HG03097 (cell line): ENCODE measurements at regions not wholly inside any gene's neighbourhood (a gene's known extent, or its start where the extent isn't known, plus 50 kb on each side); places are given as distances from the start of the nearest gene placed in this dataset.

ENCODE experiments used
- ATAC-seq: cut with Tn5 transposase; IDR thresholded peaks from one replicate; pipeline ENCODE4 v1.9.1; 2021; ENCODE audit not compliant: unreplicated experiment, low FRiP score

- no peak for ATAC-seq
Observed at GRCh38 chr2:121955426-121955825, 200.0 kb downstream of the TSN start.

GRCh38 chr2:121955872-121956271, 200.4 kb downstream of the TSN start:
- ATAC-seq, result no peak

GRCh38 chr2:121960251-121960650, 204.8 kb downstream of the TSN start:
- no peak for ATAC-seq

GRCh38 chr2:121961761-121962160, 206.3 kb downstream of the TSN start:
- no peak for ATAC-seq

- no peak for ATAC-seq
Observed at GRCh38 chr2:121965661-121966060, 210.2 kb downstream of the TSN start.

GRCh38 chr2:121966663-121967062, 211.2 kb downstream of the TSN start:
- no peak for ATAC-seq

GRCh38 chr2:121969166-121969565, 213.7 kb downstream of the TSN start:
- no peak for ATAC-seq

- no peak for ATAC-seq
Observed at GRCh38 chr2:121969766-121970639, 214.6 kb downstream of the TSN start.

GRCh38 chr2:121972203-121972602, 216.8 kb downstream of the TSN start:
- no peak for ATAC-seq

- ATAC-seq, result peak; percentile 98
Observed at GRCh38 chr2:121974897-121975661, 219.6 kb downstream of the TSN start.

GRCh38 chr2:121976926-121977325, 221.5 kb downstream of the TSN start:
- ATAC-seq, result no peak

GRCh38 chr2:121977326-121977725, 221.9 kb downstream of the TSN start:
- ATAC-seq, result no peak

- ATAC-seq, result no peak
Observed at GRCh38 chr2:121992700-121993099, 237.2 kb downstream of the TSN start.

- no peak for ATAC-seq
Observed at GRCh38 chr2:121993682-121994081, 238.2 kb downstream of the TSN start.

GRCh38 chr2:121994238-121995206, 239.1 kb downstream of the TSN start:
- ATAC-seq, result no peak

- ATAC-seq, result no peak
Observed at GRCh38 chr2:121998751-121999150, 243.3 kb downstream of the TSN start.

GRCh38 chr2:121999264-121999663, 243.8 kb downstream of the TSN start:
- no peak for ATAC-seq

GRCh38 chr2:122000556-122001340, 245.3 kb downstream of the TSN start:
- ATAC-seq, result no peak

GRCh38 chr2:122001441-122001874, 246.0 kb downstream of the TSN start:
- no peak for ATAC-seq
